B cell (primary cell): ENCODE measurements at regions not wholly inside any gene's neighbourhood (a gene's known extent, or its start where the extent isn't known, plus 50 kb on each side); places are given as distances from the start of the nearest gene placed in this dataset.

Experiments
- ATAC-seq: fragments of 200-7000 bp; cut with Tn5 transposase; one replicate; pipeline ENCODE4 v1.10.0; 2021; ENCODE audit warnings: low read depth, mild to moderate bottlenecking, moderate number of reproducible peaks, moderate library complexity
- CTCF ChIA-PET: fragments of 350-600 bp; sonication (Branson Sonifier 250); formaldehyde crosslinking; loops from one replicate; lab custom pipeline; 2021; ENCODE audit warnings: antibody characterized with exemption, inconsistent platforms; lab: Charles Lee
- POLR2A ChIA-PET: fragments of 350-600 bp; sonication (Branson Sonifier 250); formaldehyde crosslinking; loops from one replicate; lab custom pipeline; 2021; ENCODE audit warnings: antibody characterized with exemption; lab: Charles Lee
- DNase-seq: peaks from one replicate; pipeline ENCODE4 v3.0.0; 2013
- H2AFZ ChIP-seq: 2 replicates; pipeline ENCODE4 v1.6.1; 2012; ENCODE audit warnings: mild to moderate bottlenecking, low read depth, low read length; ENCODE audit not compliant: insufficient read depth, poor library complexity, severe bottlenecking
- H3K27ac ChIP-seq, 2 donors: 1 replicate in 1 of 2; 2 replicates in 1 of 2; pipeline ENCODE4 v1.5.1; 2012 to 2013; ENCODE audit warnings: low read length in 2 of 2, mild to moderate bottlenecking in 2 of 2, moderate library complexity in 1 of 2
- H3K27me3 ChIP-seq, 4 experiments: fragments of 200-600 bp in 1 of 4; sonication (generic) in 1 of 4; replicated peaks in 1 of 4; 1 replicate in 2 of 4; 2 replicates in 2 of 4; pipeline versions ENCODE4 v1.6.1 to v1.7.0; 2013 to 2016; ENCODE audit warnings: low read length in 3 of 4, mild to moderate bottlenecking in 2 of 4, mixed read lengths in 1 of 4, moderate library complexity in 1 of 4; ENCODE audit not compliant: insufficient read depth in 4 of 4, control insufficient read depth in 3 of 4; ENCODE audit errors: control extremely low read depth in 1 of 4
- H3K36me3 ChIP-seq, 2 experiments: replicated peaks in 1 of 2; 1 replicate in 1 of 2; 2 replicates in 1 of 2; pipeline versions ENCODE4 v1.6.1 to v1.7.1; 2013; ENCODE audit warnings: low read length in 1 of 2; ENCODE audit not compliant: insufficient read depth in 2 of 2, control insufficient read depth in 1 of 2; ENCODE audit errors: control extremely low read depth in 1 of 2, extremely low read depth in 1 of 2
- H3K4me1 ChIP-seq, 2 donors: fragments of 200-600 bp in 1 of 2; sonication (generic) in 1 of 2; 1 replicate in 1 of 2; 2 replicates in 1 of 2; pipeline versions ENCODE4 v1.5.1 to v1.6.1; 2013 to 2017; ENCODE audit warnings: low read length in 2 of 2; ENCODE audit not compliant: control insufficient read depth in 2 of 2, insufficient read depth in 2 of 2
- H3K4me2 ChIP-seq: replicated peaks from 2 replicates; pipeline ENCODE3; 2012; ENCODE audit warnings: mild to moderate bottlenecking, low read depth, low read length; ENCODE audit not compliant: poor library complexity, severe bottlenecking
- H3K4me3 ChIP-seq, 5 experiments: fragments of 200-600 bp in 1 of 5; sonication (generic) in 1 of 5; 1 replicate in 3 of 5; 2 replicates in 2 of 5; pipeline versions ENCODE4 v1.5.1 to v1.7.0; 2011 to 2016; ENCODE audit warnings: low read length in 4 of 5, mild to moderate bottlenecking in 4 of 5, low read depth in 2 of 5, control low read depth in 1 of 5, moderate library complexity in 1 of 5; ENCODE audit not compliant: insufficient read depth in 1 of 5; ENCODE audit errors: control extremely low read depth in 1 of 5, extremely low read depth in 1 of 5
- H3K79me2 ChIP-seq: fragments of 200-600 bp; sonication (generic); one replicate; pipeline ENCODE4 v1.6.0; 2016; ENCODE audit warnings: low read length; ENCODE audit not compliant: control insufficient read depth, insufficient read depth
- H3K9ac ChIP-seq: fragments of 200-600 bp; sonication (generic); 2 replicates; pipeline ENCODE4 v1.6.1; 2017; ENCODE audit warnings: mild to moderate bottlenecking, low read length, moderate library complexity
- H3K9me3 ChIP-seq, 3 donors: one replicate each; pipeline versions ENCODE4 v1.6.1 to v1.7.1; 2013; ENCODE audit warnings: low read length in 2 of 3; ENCODE audit not compliant: control insufficient read depth in 2 of 3, insufficient read depth in 1 of 3; ENCODE audit errors: control extremely low read depth in 1 of 3
- H4K20me1 ChIP-seq: 2 replicates; pipeline ENCODE4 v1.6.0; 2012; ENCODE audit warnings: mild to moderate bottlenecking, low read length; ENCODE audit not compliant: insufficient read depth, control insufficient read depth, poor library complexity, severe bottlenecking
- H3K27ac Mint-ChIP-seq: one replicate; pipeline ENCODE4 v1.8.0; 2021; ENCODE audit warnings: mixed read lengths
- H3K27me3 Mint-ChIP-seq: one replicate; pipeline ENCODE4 v1.8.0; 2021; ENCODE audit warnings: mixed read lengths
- H3K4me1 Mint-ChIP-seq: one replicate; pipeline ENCODE4 v1.8.0; 2021; ENCODE audit warnings: mixed read lengths
- H3K4me3 Mint-ChIP-seq: one replicate; pipeline ENCODE4 v1.8.0; 2021; ENCODE audit warnings: mixed read lengths
- H3K9me3 Mint-ChIP-seq: one replicate; pipeline ENCODE4 v1.8.0; 2022; ENCODE audit warnings: mixed read lengths; ENCODE audit not compliant: insufficient read depth
- CTCF ChIP-seq: fragments of 200-600 bp; IDR thresholded peaks from one replicate; pipeline ENCODE4 v1.8.0; 2022; ENCODE audit warnings: antibody characterized with exemption, mild to moderate bottlenecking
- EZH2 ChIP-seq: IDR thresholded peaks from 2 replicates; pipeline ENCODE4 v1.6.1; 2012; ENCODE audit warnings: borderline replicate concordance, low read depth, mild to moderate bottlenecking, moderate library complexity, low read length; ENCODE audit not compliant: insufficient read depth, poor library complexity, severe bottlenecking
- WGBS: methylation state at CpG from one replicate; pipeline ENCODE4 v1.1.5; 2013; ENCODE audit warnings: missing lambda C conversion rate; ENCODE audit not compliant: insufficient coverage; 5-methylcytosine and 5-hydroxymethylcytosine counted together
- intact Hi-C: fragments of 100-400 bp; cut with micrococcal nuclease; formaldehyde crosslinking; loops from one replicate; pipeline ENCODE4 v1.10.0; 2022

GRCh38 chr14:100435459-100435858 is 112.3 kb downstream of the SLC25A47 start:
- Mint-ChIP-seq H3K27ac (no peak overlapping the region), H3K27me3 (no peaks in the 10 kb centered on the region), H3K4me1 (peaks cover 2% of the 10 kb centered on the region), H3K9me3 (no peaks in the 10 kb centered on the region), H3K4me3 (no peak overlapping the region)
- H3K27ac ChIP-seq = no peak overlapping the region
- ATAC-seq = no peak
- H3K36me3 ChIP-seq = no peaks in the 10 kb centered on the region
- H3K4me1 ChIP-seq = no peaks in the 10 kb centered on the region
- H3K79me2 ChIP-seq = no peaks in the 10 kb centered on the region
- intact Hi-C loops = no loop called here
- no peak for DNase-seq
- ChIA-PET CTCF (no interaction called here), POLR2A (no interaction called here)
- no peak overlapping the region for H3K9ac ChIP-seq
- H2AFZ ChIP-seq = no peak overlapping the region
- TF ChIP-seq CTCF (no peak), EZH2 (no peak)
- no peaks in the 10 kb centered on the region for H4K20me1 ChIP-seq
- no peak overlapping the region for H3K4me2 ChIP-seq
- H3K9me3 ChIP-seq = no peaks in the 10 kb centered on the region
- H3K27me3 ChIP-seq = no peaks in the 10 kb centered on the region
- WGBS = 69% methylated on average over 3 of the region's 3 CpGs
- H3K4me3 ChIP-seq = no peak overlapping the region

GRCh38 chr14:100436745-100437406 is 113.7 kb downstream of the SLC25A47 start:
- Histone ChIP-seq H3K36me3 (no peaks in the 10 kb centered on the region), H3K4me1 (no peaks in the 10 kb centered on the region), H3K27ac (no peak overlapping the region), H3K9ac (no peak overlapping the region), H4K20me1 (no peaks in the 10 kb centered on the region), H3K79me2 (no peaks in the 10 kb centered on the region), H2AFZ (no peak overlapping the region), H3K27me3 (no peaks in the 10 kb centered on the region), H3K9me3 (no peaks in the 10 kb centered on the region), H3K4me3 (no peak overlapping the region), H3K4me2 (no peak overlapping the region)
- TF ChIP-seq CTCF (no peak), EZH2 (no peak)
- ChIA-PET POLR2A (no interaction called here), CTCF (no interaction called here)
- peaks cover 2% of the 10 kb centered on the region for H3K4me1 Mint-ChIP-seq
- H3K9me3 Mint-ChIP-seq = no peaks in the 10 kb centered on the region
- no peaks in the 10 kb centered on the region for H3K27me3 Mint-ChIP-seq
- DNase-seq = no peak
- ATAC-seq = no peak
- 86% methylated on average over 7 of the region's 7 CpGs for WGBS
- no peak overlapping the region for H3K27ac Mint-ChIP-seq
- no peak overlapping the region for H3K4me3 Mint-ChIP-seq
- intact Hi-C loops = no loop called here
